T-cell (primary cell): ENCODE measurements at regions not wholly inside any gene's neighbourhood (a gene's known extent, or its start where the extent isn't known, plus 50 kb on each side); places are given as distances from the start of the nearest gene placed in this dataset.

Source experiments
- ATAC-seq, 4 experiments: fragments of 200-7000 bp in 3 of 4; fragments of 150-1000 bp in 1 of 4; cut with Tn5 transposase; replicated peaks in 1 of 4; 1 replicate in 3 of 4; 2 replicates in 1 of 4; pipeline ENCODE4 v1.10.0; 2021; ENCODE audit warnings: moderate library complexity in 3 of 4, mild to moderate bottlenecking in 2 of 4, moderate number of reproducible peaks in 1 of 4
- CTCF ChIA-PET, 2 donors: fragments of 300-600 bp; sonication (Branson Sonifier 250); formaldehyde crosslinking; loops; one replicate each; lab custom pipeline; 2022; ENCODE audit warnings: antibody characterized with exemption in 2 of 2; lab: Charles Lee
- POLR2A ChIA-PET, 2 donors: fragments of 300-600 bp; sonication (Branson Sonifier 250); formaldehyde crosslinking; loops; one replicate each; lab custom pipeline; 2022; ENCODE audit warnings: antibody characterized with exemption in 2 of 2; lab: Charles Lee
- DNase-seq, 35 experiments: peaks; one replicate each; pipeline versions ENCODE4 v3.0.0 to v3.0.0-alpha.2; 2013 to 2023
- H3K27ac ChIP-seq: one replicate; pipeline ENCODE4 v1.5.1; 2013; ENCODE audit warnings: low read length
- H3K27me3 ChIP-seq, 2 experiments: replicated peaks in 1 of 2; 1 replicate in 1 of 2; 2 replicates in 1 of 2; pipeline versions ENCODE4 v1.6.1 to v1.7.0; 2013; ENCODE audit warnings: low read length in 1 of 2, mixed read lengths in 1 of 2; ENCODE audit not compliant: control insufficient read depth in 2 of 2, insufficient read depth in 2 of 2; ENCODE audit errors: extremely low read depth in 1 of 2
- H3K36me3 ChIP-seq, 2 donors: 1 replicate in 1 of 2; 2 replicates in 1 of 2; pipeline versions ENCODE4 v1.6.1 to v1.7.0; 2013; ENCODE audit warnings: low read length in 1 of 2; ENCODE audit not compliant: control insufficient read depth in 2 of 2, insufficient read depth in 1 of 2; ENCODE audit errors: extremely low read depth in 1 of 2
- H3K4me1 ChIP-seq, 2 experiments: 1 replicate in 1 of 2; 2 replicates in 1 of 2; pipeline versions ENCODE4 v1.6.1 to v1.7.0; 2013; ENCODE audit warnings: low read length in 2 of 2, mixed read lengths in 1 of 2; ENCODE audit not compliant: insufficient read depth in 2 of 2, control insufficient read depth in 1 of 2; ENCODE audit errors: extremely low read depth in 1 of 2
- H3K4me3 ChIP-seq, 2 donors: 1 replicate in 1 of 2; 2 replicates in 1 of 2; pipeline versions ENCODE4 v1.5.1 to v1.7.0; 2013; ENCODE audit warnings: mild to moderate bottlenecking in 2 of 2, low read length in 1 of 2, moderate library complexity in 1 of 2; ENCODE audit not compliant: control insufficient read depth in 1 of 2; ENCODE audit errors: extremely low read depth in 1 of 2
- H3K9me3 ChIP-seq: 2 replicates; pipeline ENCODE4 v1.7.0; 2013
- H3K27ac Mint-ChIP-seq, 2 donors: one replicate each; pipeline ENCODE4 v1.8.0; 2020 to 2021; ENCODE audit warnings: mild to moderate bottlenecking in 2 of 2, mixed read lengths in 2 of 2
- H3K27me3 Mint-ChIP-seq, 2 donors: one replicate each; pipeline ENCODE4 v1.8.0; 2021 to 2022; ENCODE audit warnings: mixed read lengths in 2 of 2
- H3K36me3 Mint-ChIP-seq: one replicate; pipeline ENCODE4 v1.8.0; 2021; ENCODE audit warnings: mixed read lengths
- H3K4me1 Mint-ChIP-seq, 3 donors: one replicate each; pipeline ENCODE4 v1.8.0; 2020 to 2022; ENCODE audit warnings: mixed read lengths in 3 of 3, mild to moderate bottlenecking in 1 of 3
- H3K4me3 Mint-ChIP-seq, 3 donors: one replicate each; pipeline ENCODE4 v1.8.0; 2020 to 2022; ENCODE audit warnings: mild to moderate bottlenecking in 3 of 3, mixed read lengths in 3 of 3, moderate library complexity in 3 of 3
- H3K9me3 Mint-ChIP-seq, 3 donors: one replicate each; pipeline ENCODE4 v1.8.0; 2020 to 2022; ENCODE audit warnings: mixed read lengths in 3 of 3
- WGBS: methylation state at CpG from one replicate; pipeline ENCODE4 v1.1.5; 2013; ENCODE audit warnings: missing lambda C conversion rate; ENCODE audit not compliant: insufficient coverage; 5-methylcytosine and 5-hydroxymethylcytosine counted together

DNA sequence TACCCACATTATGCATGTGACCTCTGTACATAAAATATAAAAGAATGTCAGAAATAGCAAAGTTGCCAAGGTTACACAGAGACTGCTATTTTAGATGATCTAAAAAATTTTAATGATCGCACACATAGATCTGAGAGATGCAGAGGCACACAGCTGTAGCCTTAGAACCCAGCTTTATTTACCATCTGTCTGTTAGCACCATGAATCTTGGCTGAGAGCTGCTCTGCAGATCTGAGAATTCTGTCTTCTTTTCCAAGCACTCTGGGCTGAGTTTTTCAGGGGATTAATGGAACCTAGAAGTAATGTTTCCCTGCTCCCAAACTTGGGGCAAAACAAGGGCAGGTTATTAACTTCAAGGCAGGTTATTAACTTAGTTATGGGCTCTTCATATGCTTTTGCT lies 248.7 kb upstream of the JAG1 start:
- Histone ChIP-seq H3K9me3 (no peaks in the 10 kb centered on the region), H3K27me3 (no peaks in the 10 kb centered on the region), H3K27ac (no peak overlapping the region), H3K36me3 (no peaks in the 10 kb centered on the region), H3K4me1 (no peaks in the 10 kb centered on the region), H3K4me3 (no peak overlapping the region)
- H3K36me3 Mint-ChIP-seq: no peaks in the 10 kb centered on the region
- no peak overlapping the region for H3K4me3 Mint-ChIP-seq
- 100% methylated on average over 1 of the region's 1 CpG for WGBS
- peaks cover 0 to 14% (median 1%) of the 10 kb centered on the region in 3 donors for H3K9me3 Mint-ChIP-seq
- ATAC-seq (no peak), DNase-seq (no peak)
- no peaks in the 10 kb centered on the region for H3K4me1 Mint-ChIP-seq
- CTCF ChIA-PET: no interaction called here
- H3K27ac Mint-ChIP-seq: no peak overlapping the region
- no peaks in the 10 kb centered on the region for H3K27me3 Mint-ChIP-seq
- POLR2A ChIA-PET: no interaction called here

DNA sequence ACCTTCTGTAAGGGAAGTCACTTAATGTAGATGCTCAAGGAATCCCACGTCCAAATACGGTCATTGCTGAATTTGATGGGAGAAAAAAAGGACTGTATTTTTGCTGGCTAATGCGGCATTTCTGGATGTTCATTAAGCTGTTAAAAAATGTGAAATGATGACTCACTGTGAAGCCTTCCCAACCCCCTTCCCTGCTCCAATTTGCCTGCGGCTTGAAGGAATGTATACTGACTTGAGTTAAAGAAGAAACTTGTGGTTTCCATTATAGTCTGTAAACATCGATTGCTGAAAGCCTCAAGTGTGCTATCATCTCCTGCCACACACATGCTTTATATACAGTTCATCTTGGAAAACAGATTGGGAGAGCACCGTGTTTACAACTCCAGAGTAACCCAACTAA lies 249.1 kb upstream of the JAG1 start:
- Mint-ChIP-seq H3K27me3 (no peaks in the 10 kb centered on the region), H3K27ac (no peak overlapping the region), H3K9me3 (peaks cover 0 to 13% (median 0%) of the 10 kb centered on the region in 3 donors), H3K4me3 (no peak overlapping the region), H3K36me3 (no peaks in the 10 kb centered on the region), H3K4me1 (no peaks in the 10 kb centered on the region)
- ATAC-seq (no peak), DNase-seq (no peak)
- ChIA-PET POLR2A (no interaction called here), CTCF (no interaction called here)
- no peaks in the 10 kb centered on the region for H3K9me3 ChIP-seq
- no peak overlapping the region for H3K27ac ChIP-seq
- no peaks in the 10 kb centered on the region for H3K4me1 ChIP-seq
- 50% methylated on average over 1 of the region's 6 CpGs for WGBS
- H3K4me3 ChIP-seq: no peak overlapping the region
- no peaks in the 10 kb centered on the region for H3K27me3 ChIP-seq
- H3K36me3 ChIP-seq: no peaks in the 10 kb centered on the region

DNA sequence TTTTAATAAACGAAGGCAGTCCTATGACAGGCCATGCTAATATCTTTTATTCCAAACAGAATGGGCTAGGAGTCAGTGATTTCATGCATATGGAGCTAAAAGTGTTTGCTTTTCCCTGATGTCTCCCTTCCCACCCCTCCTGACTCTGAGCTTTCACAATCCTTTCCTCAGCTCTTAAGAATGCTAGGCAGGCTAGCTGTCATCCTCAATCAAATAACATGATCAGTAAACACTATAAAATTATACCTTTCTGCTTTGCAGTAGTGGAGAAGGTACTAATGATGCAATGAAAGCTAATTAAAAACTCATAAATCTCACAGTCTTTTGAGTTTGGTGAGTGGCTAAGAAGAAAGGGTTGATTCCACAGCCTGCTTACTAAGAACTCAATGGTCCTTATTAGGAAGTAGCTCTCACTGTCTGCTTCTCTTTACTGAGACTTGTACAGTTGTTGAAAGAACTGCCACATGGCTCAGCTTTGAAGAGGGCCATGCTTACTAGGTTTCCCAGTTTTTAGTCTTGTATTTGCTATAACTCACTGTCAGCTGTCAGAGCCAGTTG lies 250.9 kb upstream of the JAG1 start:
- Mint-ChIP-seq H3K27ac (no peak overlapping the region), H3K27me3 (no peaks in the 10 kb centered on the region), H3K9me3 (peaks cover 0 to 8% (median 0%) of the 10 kb centered on the region in 3 donors), H3K4me1 (no peaks in the 10 kb centered on the region), H3K36me3 (no peaks in the 10 kb centered on the region), H3K4me3 (no peak overlapping the region)
- CTCF ChIA-PET: no interaction called here
- DNase-seq (no peak), ATAC-seq (no peak)
- Histone ChIP-seq H3K9me3 (no peaks in the 10 kb centered on the region), H3K4me1 (no peaks in the 10 kb centered on the region), H3K36me3 (no peaks in the 10 kb centered on the region), H3K27me3 (no peaks in the 10 kb centered on the region), H3K4me3 (no peak overlapping the region), H3K27ac (no peak overlapping the region)
- no CpG with 5 or more reads among the region's 1 CpG for whole genome bisulfite sequencing
- POLR2A ChIA-PET: no interaction called here

DNA sequence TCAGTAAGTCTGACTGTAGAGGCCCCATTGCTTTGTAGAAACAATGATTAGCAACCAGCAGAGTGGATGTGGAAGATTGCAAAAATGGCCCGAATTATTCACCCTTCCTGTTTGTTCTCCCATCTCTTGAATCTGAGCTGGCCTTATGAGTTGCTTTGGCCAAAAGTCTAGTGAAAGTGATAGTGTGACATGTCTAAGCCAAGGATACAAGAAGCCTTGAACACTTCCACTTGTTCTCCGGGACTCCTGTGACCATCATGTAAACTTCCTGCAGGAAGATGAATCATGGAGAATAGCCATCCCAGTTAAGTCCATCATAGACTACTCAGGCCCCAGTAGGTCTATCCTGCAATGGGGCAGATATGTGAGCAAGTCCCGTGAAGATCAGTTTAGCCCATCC lies 252.0 kb upstream of the JAG1 start:
- Mint-ChIP-seq H3K9me3 (peaks cover 0 to 15% (median 3%) of the 10 kb centered on the region in 3 donors), H3K36me3 (no peaks in the 10 kb centered on the region), H3K27me3 (no peaks in the 10 kb centered on the region), H3K4me1 (no peaks in the 10 kb centered on the region), H3K4me3 (no peak overlapping the region), H3K27ac (no peak overlapping the region)
- no peaks in the 10 kb centered on the region for H3K27me3 ChIP-seq
- ChIA-PET POLR2A (no interaction called here), CTCF (no interaction called here)
- no peaks in the 10 kb centered on the region for H3K36me3 ChIP-seq
- no peaks in the 10 kb centered on the region for H3K9me3 ChIP-seq
- no peak overlapping the region for H3K27ac ChIP-seq
- no peaks in the 10 kb centered on the region for H3K4me1 ChIP-seq
- no peak for ATAC-seq
- H3K4me3 ChIP-seq: no peak overlapping the region
- WGBS: 80% methylated on average over 1 of the region's 3 CpGs
- DNase-seq: no peak

DNA sequence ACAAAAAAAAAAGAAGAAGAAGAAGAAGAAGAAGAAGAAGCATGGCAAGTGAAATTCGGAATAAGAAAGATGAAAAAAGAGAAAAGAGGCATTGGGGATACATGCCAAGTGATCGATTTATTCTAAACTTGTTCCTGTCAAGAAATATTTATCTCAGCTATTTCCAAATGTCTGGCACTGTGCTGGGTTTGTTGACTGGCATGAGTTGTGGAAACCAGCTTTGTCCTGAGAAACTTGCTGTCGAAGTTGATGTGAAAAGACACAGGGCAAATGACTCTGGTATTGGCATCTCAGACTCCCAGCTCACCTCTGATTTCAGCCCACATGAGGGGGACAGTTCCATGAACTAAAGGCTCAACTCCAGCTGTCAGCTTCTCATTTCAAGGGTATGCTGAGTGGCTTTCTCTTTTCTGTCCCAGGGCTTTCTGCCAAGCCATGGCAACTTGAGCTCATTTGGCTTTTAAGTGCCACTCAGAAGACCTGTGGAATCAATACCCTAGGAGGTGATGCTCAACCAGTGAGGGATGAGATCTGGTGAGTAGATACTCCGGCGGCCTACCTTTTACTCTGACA lies 253.3 kb upstream of the JAG1 start:
- Mint-ChIP-seq H3K4me3 (no peak overlapping the region), H3K27ac (no peak overlapping the region), H3K27me3 (no peaks in the 10 kb centered on the region), H3K4me1 (no peaks in the 10 kb centered on the region), H3K9me3 (peaks cover 0 to 15% (median 5%) of the 10 kb centered on the region in 3 donors), H3K36me3 (no peaks in the 10 kb centered on the region)
- DNase-seq (no peak), ATAC-seq (no peak)
- no peaks in the 10 kb centered on the region for H3K36me3 ChIP-seq
- ChIA-PET POLR2A (no interaction called here), CTCF (no interaction called here)
- H3K27me3 ChIP-seq: no peaks in the 10 kb centered on the region
- no peak overlapping the region for H3K4me3 ChIP-seq
- no peak overlapping the region for H3K27ac ChIP-seq
- H3K4me1 ChIP-seq: no peaks in the 10 kb centered on the region
- no peaks in the 10 kb centered on the region for H3K9me3 ChIP-seq
- 40% methylated on average over 1 of the region's 5 CpGs for WGBS

DNA sequence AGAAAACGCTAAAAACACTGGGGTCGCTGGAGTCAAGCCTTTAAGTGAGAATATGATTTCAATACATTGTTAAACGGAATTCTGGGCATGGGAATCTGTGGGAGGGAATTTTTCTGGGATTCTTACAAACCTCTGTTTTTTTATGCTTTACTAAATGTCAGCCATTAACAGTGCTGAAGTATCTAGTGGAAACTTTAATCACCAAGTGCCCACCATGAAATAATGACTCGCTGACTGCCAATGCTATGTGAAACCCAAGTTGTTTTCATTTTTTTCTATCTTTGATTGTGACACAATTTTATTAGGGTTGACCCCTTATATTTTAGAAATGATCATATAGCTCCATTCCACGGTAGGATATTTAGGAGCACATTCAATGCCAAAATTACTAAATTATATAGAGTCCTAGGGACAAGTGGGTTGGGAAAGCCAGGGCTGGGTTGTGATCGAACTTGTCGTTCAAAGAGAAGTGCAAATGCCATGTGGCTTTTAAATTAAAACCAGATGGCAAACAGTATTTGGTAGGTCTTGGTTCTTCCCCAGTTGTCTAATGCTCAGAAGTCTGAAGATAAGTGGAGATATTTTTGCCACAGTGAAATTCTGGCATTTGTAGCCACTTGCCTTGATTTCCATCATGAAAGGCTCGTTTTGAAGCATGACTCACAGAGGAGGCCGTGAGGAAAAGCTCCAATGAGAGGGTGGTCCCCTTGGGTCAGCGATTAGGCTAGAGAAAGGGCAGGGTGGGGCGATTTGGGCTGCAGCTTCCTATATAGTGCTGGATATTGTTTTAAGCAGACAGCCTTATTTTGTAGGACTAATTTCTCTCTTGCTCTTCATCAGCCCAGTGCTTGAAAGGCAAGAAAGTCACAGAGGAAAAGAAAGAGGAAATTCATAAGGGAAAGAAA lies 254.4 kb upstream of the JAG1 start:
- POLR2A ChIA-PET: no interaction called here

More for the DNA sequence above, 254.4 kb upstream of the JAG1 start:
- H3K27me3 ChIP-seq: no peaks in the 10 kb centered on the region
- no peaks in the 10 kb centered on the region for H3K4me1 Mint-ChIP-seq
- no peaks in the 10 kb centered on the region for H3K27me3 Mint-ChIP-seq
- ATAC-seq (no peak), DNase-seq (no peak)
- no peak overlapping the region for H3K4me3 ChIP-seq
- H3K9me3 ChIP-seq: no peaks in the 10 kb centered on the region
- CTCF ChIA-PET: no interaction called here
- no peaks in the 10 kb centered on the region for H3K36me3 ChIP-seq
- H3K36me3 Mint-ChIP-seq: no peaks in the 10 kb centered on the region
- no peak overlapping the region for H3K27ac ChIP-seq
- H3K4me3 Mint-ChIP-seq: no peak overlapping the region
- WGBS: 63% methylated on average over 4 of the region's 11 CpGs
- H3K4me1 ChIP-seq: no peaks in the 10 kb centered on the region
- H3K27ac Mint-ChIP-seq: no peak overlapping the region
- H3K9me3 Mint-ChIP-seq: peaks cover 0 to 9% (median 5%) of the 10 kb centered on the region in 3 donors
